ENCODE measurements at regions not wholly inside any gene's neighbourhood (a gene's known extent, or its start where the extent isn't known, plus 50 kb on each side); places are given as distances from the start of the nearest gene placed in this dataset.

DNA sequence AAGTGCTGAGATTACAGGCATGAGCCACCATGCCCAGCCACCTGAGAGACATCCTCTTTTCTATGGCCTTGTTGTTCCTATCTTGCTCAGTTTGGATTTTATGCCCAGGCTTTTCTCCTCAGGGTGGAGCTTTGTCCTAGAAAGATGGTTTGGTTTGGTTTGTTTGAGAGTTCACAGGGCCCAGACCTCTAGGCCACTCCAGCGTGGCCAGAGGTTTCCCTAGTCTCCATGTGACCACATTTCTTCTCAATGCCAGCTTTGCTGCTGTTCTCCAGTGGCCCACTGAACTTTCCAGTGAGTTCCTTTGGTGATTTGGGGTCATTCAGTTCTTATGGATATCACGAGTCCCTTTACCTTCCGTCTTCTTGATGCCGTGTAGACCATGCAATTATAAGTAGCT lies 92.6 kb upstream of the SERBP1 start:
- DNase-seq (ENCODE audit: low spot score), result no peak
- H3K27me3 ChIP-seq (replicated peaks; ENCODE audit: insufficient read depth), result no peaks in the 10 kb centered on the region
- H3K27ac ChIP-seq, result no peak overlapping the region

DNA sequence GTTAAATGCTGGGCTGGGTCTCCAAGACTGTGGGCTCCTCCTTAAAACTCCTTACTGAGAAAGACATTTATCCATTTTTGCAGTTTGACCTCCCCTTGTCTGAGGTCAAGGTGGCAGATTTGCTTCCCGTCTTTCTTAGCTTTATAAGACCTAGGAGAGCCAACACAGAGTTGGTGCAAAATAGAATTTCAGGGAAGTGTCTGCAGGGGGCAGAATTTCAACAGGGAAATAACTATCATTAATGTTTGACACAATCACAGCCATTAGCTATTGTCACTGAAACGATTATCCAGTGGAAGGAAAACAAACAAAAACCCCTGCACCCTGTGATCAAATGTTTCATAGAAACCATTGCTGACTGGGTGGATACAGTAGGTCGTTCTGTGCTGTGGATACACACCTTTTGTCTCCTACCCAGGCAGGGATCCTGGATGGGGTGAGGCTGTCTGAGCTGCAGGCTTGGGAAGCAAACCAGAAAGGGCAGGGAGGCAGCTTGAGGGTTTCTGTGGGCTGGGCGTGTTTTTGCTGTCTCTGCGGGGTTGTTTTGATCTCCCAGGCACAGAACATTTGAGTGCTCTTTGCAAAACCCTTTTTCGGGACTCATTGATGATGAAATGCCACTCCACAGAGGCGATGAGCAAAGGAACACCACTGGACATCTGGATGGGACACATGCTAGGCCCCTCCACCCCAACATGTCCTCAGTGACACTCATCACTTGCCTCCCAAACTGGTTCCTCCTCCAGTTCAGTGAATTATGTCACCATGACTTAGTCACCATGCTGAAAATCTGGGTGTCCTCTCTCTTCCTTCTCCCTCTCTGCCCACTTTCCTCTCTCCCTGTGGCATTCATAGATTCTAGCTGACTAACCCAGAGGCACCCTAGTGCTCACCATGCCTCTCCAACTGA lies 94.2 kb upstream of the SERBP1 start:
- no peaks in the 10 kb centered on the region for H3K36me3 ChIP-seq
- no peaks in the 10 kb centered on the region for H3K9me3 ChIP-seq
- H3K4me3 ChIP-seq, result no peak overlapping the region
- no peaks in the 10 kb centered on the region for H3K27me3 ChIP-seq (replicated peaks; ENCODE audit: insufficient read depth)
- no peak overlapping the region for H3K27ac ChIP-seq
- TF ChIP-seq, protein P1, sequence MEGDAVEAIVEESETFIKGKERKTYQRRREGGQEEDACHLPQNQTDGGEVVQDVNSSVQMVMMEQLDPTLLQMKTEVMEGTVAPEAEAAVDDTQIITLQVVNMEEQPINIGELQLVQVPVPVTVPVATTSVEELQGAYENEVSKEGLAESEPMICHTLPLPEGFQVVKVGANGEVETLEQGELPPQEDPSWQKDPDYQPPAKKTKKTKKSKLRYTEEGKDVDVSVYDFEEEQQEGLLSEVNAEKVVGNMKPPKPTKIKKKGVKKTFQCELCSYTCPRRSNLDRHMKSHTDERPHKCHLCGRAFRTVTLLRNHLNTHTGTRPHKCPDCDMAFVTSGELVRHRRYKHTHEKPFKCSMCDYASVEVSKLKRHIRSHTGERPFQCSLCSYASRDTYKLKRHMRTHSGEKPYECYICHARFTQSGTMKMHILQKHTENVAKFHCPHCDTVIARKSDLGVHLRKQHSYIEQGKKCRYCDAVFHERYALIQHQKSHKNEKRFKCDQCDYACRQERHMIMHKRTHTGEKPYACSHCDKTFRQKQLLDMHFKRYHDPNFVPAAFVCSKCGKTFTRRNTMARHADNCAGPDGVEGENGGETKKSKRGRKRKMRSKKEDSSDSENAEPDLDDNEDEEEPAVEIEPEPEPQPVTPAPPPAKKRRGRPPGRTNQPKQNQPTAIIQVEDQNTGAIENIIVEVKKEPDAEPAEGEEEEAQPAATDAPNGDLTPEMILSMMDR (IDR thresholded peaks at IDR 0.05), result no peak
- H3K4me1 ChIP-seq (ENCODE audit: control insufficient read depth in 1 of 2, low read depth in 2 of 2), result no peaks in the 10 kb centered on the region
- ATAC-seq (ENCODE audit: insufficient number of reproducible peaks, low FRiP score, low read depth) (no peak), DNase-seq (ENCODE audit: low spot score) (no peak)

More for the DNA sequence above, 92.6 kb upstream of the SERBP1 start:
- H3K4me3 ChIP-seq, result no peak overlapping the region
- TF ChIP-seq, protein P1 (IDR thresholded peaks at IDR 0.05), result no peak
- no peaks in the 10 kb centered on the region for H3K4me1 ChIP-seq (ENCODE audit: control insufficient read depth in 1 of 2, low read depth in 2 of 2)
- no peaks in the 10 kb centered on the region for H3K9me3 ChIP-seq
- ATAC-seq (ENCODE audit: insufficient number of reproducible peaks, low FRiP score, low read depth), result no peak
- no peaks in the 10 kb centered on the region for H3K36me3 ChIP-seq

DNA sequence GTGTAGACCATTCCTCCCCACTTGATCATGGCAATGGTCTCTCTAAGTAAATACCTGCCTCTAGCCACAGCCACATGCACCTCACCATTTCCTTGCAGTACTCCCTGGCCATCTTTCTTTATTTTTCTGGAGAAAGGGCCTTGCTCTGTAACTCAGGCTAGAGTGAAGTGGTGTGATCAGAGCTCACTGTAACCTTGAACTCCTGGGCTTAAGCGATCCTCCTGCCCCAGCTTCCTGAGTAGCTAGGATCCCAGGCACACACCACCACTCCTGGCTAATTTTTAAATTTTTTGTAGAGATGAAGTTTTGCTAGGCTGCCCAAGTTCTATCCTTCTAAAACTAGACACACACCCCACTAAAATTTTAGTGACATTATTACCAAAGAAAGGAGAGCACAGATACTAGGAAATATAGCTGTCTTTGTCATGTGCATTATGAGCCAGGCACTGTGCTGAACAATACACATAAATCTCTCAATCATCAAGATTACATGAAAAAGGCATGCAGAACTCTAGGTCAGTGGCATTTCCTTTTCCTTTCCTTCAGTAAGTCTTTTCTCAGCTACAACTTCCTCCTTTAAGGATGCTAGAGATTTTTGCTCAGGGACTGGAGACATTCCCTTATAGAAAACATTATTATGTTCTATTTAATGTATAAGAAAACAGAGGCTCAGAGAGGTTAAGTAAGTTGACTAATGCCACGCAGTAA lies 95.0 kb upstream of the SERBP1 start:
- DNase-seq (ENCODE audit: low spot score) (no peak), ATAC-seq (ENCODE audit: insufficient number of reproducible peaks, low FRiP score, low read depth) (no peak)
- Histone ChIP-seq H3K27me3 (replicated peaks; ENCODE audit: insufficient read depth) (no peaks in the 10 kb centered on the region), H3K4me3 (no peak overlapping the region), H3K9me3 (no peaks in the 10 kb centered on the region), H3K4me1 (ENCODE audit: control insufficient read depth in 1 of 2, low read depth in 2 of 2) (no peaks in the 10 kb centered on the region), H3K36me3 (no peaks in the 10 kb centered on the region), H3K27ac (no peak overlapping the region)
- TF ChIP-seq, protein P1 (IDR thresholded peaks at IDR 0.05), result no peak

DNA sequence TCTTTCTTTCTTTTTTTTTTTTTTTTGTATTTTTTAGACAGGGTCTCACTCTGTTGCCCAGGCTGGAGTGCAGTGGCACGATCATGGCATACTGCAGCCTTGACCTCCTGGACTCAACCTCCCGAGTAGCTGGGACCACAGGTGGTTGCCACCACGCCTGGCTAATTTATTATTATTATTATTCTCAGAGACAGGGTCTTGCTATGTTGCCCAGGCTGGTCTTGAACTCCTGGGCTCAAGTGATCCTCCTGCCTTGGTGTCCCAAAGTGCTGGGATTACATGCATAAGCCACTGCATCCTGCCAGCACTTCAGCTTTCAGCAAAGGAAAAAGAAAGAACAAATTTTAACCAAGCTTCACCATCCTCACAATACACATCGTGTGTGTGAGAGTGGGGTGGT lies 97.9 kb upstream of the SERBP1 start:
- TF ChIP-seq, protein P1 (IDR thresholded peaks at IDR 0.05), result no peak
- no peak overlapping the region for H3K4me3 ChIP-seq
- no peaks in the 10 kb centered on the region for H3K9me3 ChIP-seq
- no peaks in the 10 kb centered on the region for H3K36me3 ChIP-seq
- no peaks in the 10 kb centered on the region for H3K27me3 ChIP-seq (replicated peaks; ENCODE audit: insufficient read depth)
- ATAC-seq (ENCODE audit: insufficient number of reproducible peaks, low FRiP score, low read depth) (no peak), DNase-seq (ENCODE audit: low spot score) (no peak)
- H3K27ac ChIP-seq, result no peak overlapping the region
- H3K4me1 ChIP-seq (ENCODE audit: control insufficient read depth in 1 of 2, low read depth in 2 of 2), result no peaks in the 10 kb centered on the region

- TF ChIP-seq, protein P1 (IDR thresholded peaks at IDR 0.05), result no peak
- H3K4me1 ChIP-seq (ENCODE audit: control insufficient read depth in 1 of 2, low read depth in 2 of 2), result no peaks in the 10 kb centered on the region
- ATAC-seq (ENCODE audit: insufficient number of reproducible peaks, low FRiP score, low read depth), result no peak
- H3K9me3 ChIP-seq, result no peaks in the 10 kb centered on the region
- DNase-seq (ENCODE audit: low spot score), result no peak
- no peaks in the 10 kb centered on the region for H3K36me3 ChIP-seq
- H3K4me3 ChIP-seq, result no peak overlapping the region
- no peaks in the 10 kb centered on the region for H3K27me3 ChIP-seq (replicated peaks; ENCODE audit: insufficient read depth)
- H3K27ac ChIP-seq, result no peak overlapping the region
Observed at GRCh38 chr1:67530071-67530470, 99.9 kb upstream of the SERBP1 start.
